ENCODE measurements at regions not wholly inside any gene's neighbourhood (a gene's known extent, or its start where the extent isn't known, plus 50 kb on each side); places are given as distances from the start of the nearest gene placed in this dataset.

GRCh38 chrX:34404386-34405070, 252.6 kb downstream of the TMEM47 start:
- TF ChIP-seq CTCF (IDR thresholded peaks at IDR 0.05) = no peak
- TF ChIP-seq POLR2A (IDR thresholded peaks at IDR 0.05) = no peak

Measured in uterus (tissue), 2 donors.